ENCODE measurements at regions not wholly inside any gene's neighbourhood (a gene's known extent, or its start where the extent isn't known, plus 50 kb on each side); places are given as distances from the start of the nearest gene placed in this dataset.

- TF ChIP-seq CTCF (IDR thresholded peaks at IDR 0.05; ENCODE audit: low read length) (no peak), EZH2 (optimal IDR thresholded peaks at IDR 0.05; ENCODE audit: low read depth, low read length) (no peak), EZH2phosphoT487 (IDR thresholded peaks at IDR 0.05; ENCODE audit: low read length) (no peak)
Observed at GRCh38 chr14:76698191-76698590, 63.1 kb upstream of the VASH1 start.

Measured in MM.1S (cell line).